ENCODE measurements at regions not wholly inside any gene's neighbourhood (a gene's known extent, or its start where the extent isn't known, plus 50 kb on each side); places are given as distances from the start of the nearest gene placed in this dataset.

DNA sequence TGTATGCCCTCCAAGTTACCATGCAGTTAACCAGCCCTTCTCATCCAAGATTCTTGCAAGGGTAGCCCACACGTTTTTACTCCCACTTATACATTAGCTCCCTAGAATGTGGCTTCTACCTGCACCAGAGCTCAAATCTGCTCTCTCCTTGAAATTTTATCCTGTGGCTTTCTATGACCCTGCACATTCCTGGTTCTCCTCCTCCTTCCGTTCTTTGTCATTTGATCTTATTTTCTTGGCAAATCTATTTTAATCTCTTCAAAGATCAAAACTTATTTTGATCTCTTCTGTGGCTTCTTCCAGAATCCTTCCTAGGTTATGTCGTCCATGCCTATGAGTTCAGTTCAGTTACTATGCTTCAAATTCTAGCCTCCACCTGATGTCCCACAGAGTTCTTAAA lies 115.6 kb upstream of the GUCA2B start:
- H4K20me1 ChIP-seq (replicated peaks; ENCODE audit: control insufficient read depth, insufficient read depth, low read length): no peaks in the 10 kb centered on the region
- ATAC-seq (no peak), DNase-seq (ENCODE audit: extremely low read depth in 1 of 4, low spot score in 3 of 4) (no peak), FAIRE-seq (no peak)
- no peaks in the 10 kb centered on the region for H3K9me1 ChIP-seq (ENCODE audit: control insufficient read depth, insufficient read depth, low read length)
- TF ChIP-seq IRF2 (CRISPR knock-in tag; IDR thresholded peaks at IDR 0.05) (no peak), HNRNPK (IDR thresholded peaks at IDR 0.05; ENCODE audit: low read depth, low read length, poor library complexity, severe bottlenecking) (no peak), ZNF324 (CRISPR knock-in tag; IDR thresholded peaks at IDR 0.05) (no peak), YBX1 (IDR thresholded peaks at IDR 0.05) (no peak), MED1 (CRISPR knock-in tag; IDR thresholded peaks at IDR 0.05; ENCODE audit: borderline replicate concordance) (no peak), TOE1 (IDR thresholded peaks at IDR 0.05; ENCODE audit: borderline replicate concordance) (no peak), TOE1 (CRISPR knock-in tag; IDR thresholded peaks at IDR 0.05; ENCODE audit: borderline replicate concordance, low read depth) (no peak), SP1 (CRISPR knock-in tag; IDR thresholded peaks at IDR 0.05) (no peak), ZBTB7A (IDR thresholded peaks at IDR 0.05; ENCODE audit: borderline replicate concordance, control insufficient read depth, low read depth, low read length) (no peak), GABPB1 (CRISPR knock-in tag; IDR thresholded peaks at IDR 0.05) (no peak), ZNF140 (CRISPR knock-in tag; IDR thresholded peaks at IDR 0.05) (no peak), WHSC1 (IDR thresholded peaks at IDR 0.05; ENCODE audit: low read length) (no peak), ERF (CRISPR knock-in tag; IDR thresholded peaks at IDR 0.05) (no peak), EZH2 (IDR thresholded peaks at IDR 0.05; ENCODE audit: borderline replicate concordance, low read depth, low read length) (no peak)
- TF ChIP-seq, protein P1, sequence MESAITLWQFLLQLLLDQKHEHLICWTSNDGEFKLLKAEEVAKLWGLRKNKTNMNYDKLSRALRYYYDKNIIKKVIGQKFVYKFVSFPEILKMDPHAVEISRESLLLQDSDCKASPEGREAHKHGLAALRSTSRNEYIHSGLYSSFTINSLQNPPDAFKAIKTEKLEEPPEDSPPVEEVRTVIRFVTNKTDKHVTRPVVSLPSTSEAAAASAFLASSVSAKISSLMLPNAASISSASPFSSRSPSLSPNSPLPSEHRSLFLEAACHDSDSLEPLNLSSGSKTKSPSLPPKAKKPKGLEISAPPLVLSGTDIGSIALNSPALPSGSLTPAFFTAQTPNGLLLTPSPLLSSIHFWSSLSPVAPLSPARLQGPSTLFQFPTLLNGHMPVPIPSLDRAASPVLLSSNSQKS (CRISPR knock-in tag; IDR thresholded peaks at IDR 0.05): no peak
- ChIA-PET CTCF (ENCODE audit: low intra/inter-chr PET ratio) (interaction anchor here (0.7 kb wide), 1 partner anchor 17 kb away, joined by 4 read pairs; no protein-coding TSS in a partner anchor), POLR2A (interaction anchor here (0.6 to 0.9 kb wide), 2 partner anchors 19 to 569 kb away, joined by 3 read pairs; no protein-coding TSS in a partner anchor)
- no peaks in the 10 kb centered on the region for H3K79me2 ChIP-seq (ENCODE audit: control insufficient read depth, insufficient read depth, low read length)
- no TSS peak for BruUV-seq (replicated peaks)
- no peak overlapping the region for H3K27ac ChIP-seq (ENCODE audit: extremely low read depth, low read depth, low read length)
- intact Hi-C loops (cut with micrococcal nuclease) (no loop called here), in situ Hi-C loops (cut with MboI) (no loop called here)
- H3K4me1 ChIP-seq (replicated peaks in 1 of 2; ENCODE audit: control insufficient read depth in 2 of 2, insufficient read depth in 2 of 2, low read length in 2 of 2): peaks cover 2 to 14% of the 10 kb centered on the region in 2 experiments; a peak in 3 of 5 replicates
- no peak overlapping the region for H3K9ac ChIP-seq (ENCODE audit: insufficient read depth in 1 of 2, low read depth in 2 of 2, low read length in 2 of 2)
- no peaks in the 10 kb centered on the region for H3K9me3 ChIP-seq (replicated peaks; ENCODE audit: control insufficient read depth, insufficient read depth, low read depth, low read length)
- peaks cover 30 to 35% of the 10 kb centered on the region in 2 experiments for H3K27me3 ChIP-seq (ENCODE audit: control insufficient read depth in 2 of 2, insufficient read depth in 2 of 2, low read length in 2 of 2)
- H3K36me3 ChIP-seq (ENCODE audit: control insufficient read depth, insufficient read depth, low read length): no peaks in the 10 kb centered on the region
- no peak overlapping the region for H3K4me3 ChIP-seq
- H3K4me2 ChIP-seq (ENCODE audit: insufficient read depth, low read length): no peak overlapping the region
- WGBS (ENCODE audit: insufficient coverage, low coverage, missing lambda C conversion rate): 0% methylated on average over 3 of the region's 3 CpGs
- no peak overlapping the region for H2AFZ ChIP-seq (ENCODE audit: low read depth, low read length)
